SK-N-MC (cell line): ENCODE measurements at regions not wholly inside any gene's neighbourhood (a gene's known extent, or its start where the extent isn't known, plus 50 kb on each side); places are given as distances from the start of the nearest gene placed in this dataset.

Source experiments
- EZH2 ChIP-seq: fragments of 200-600 bp; sonication (generic); IDR thresholded peaks from one replicate; pipeline ENCODE4 v1.6.1; 2017; ENCODE audit warnings: antibody characterized with exemption
- FOXP2 ChIP-seq: optimal IDR thresholded peaks from 2 replicates; pipeline ENCODE3; 2011; ENCODE audit warnings: mild to moderate bottlenecking, moderate library complexity; ENCODE audit not compliant: insufficient read depth; ENCODE audit errors: extremely low read length, control extremely low read depth
- POLR2AphosphoS5 ChIP-seq: IDR thresholded peaks from 2 replicates; pipeline ENCODE4 v1.6.1; 2012; ENCODE audit warnings: mild to moderate bottlenecking, low read depth, low read length, borderline replicate concordance

GRCh38 chr3:78177780-78178179, 1137.9 kb downstream of the ROBO2 start:
- TF ChIP-seq EZH2 (no peak), POLR2AphosphoS5 (no peak), FOXP2 (no peak)
